DND-41 (cell line): ENCODE measurements at regions not wholly inside any gene's neighbourhood (a gene's known extent, or its start where the extent isn't known, plus 50 kb on each side); places are given as distances from the start of the nearest gene placed in this dataset.

Source experiments
- ATAC-seq: fragments of 200-7000 bp; cut with Tn5 transposase; 3 replicates; pipeline ENCODE4 v1.9.1; 2021; ENCODE audit warnings: low read depth; ENCODE audit not compliant: insufficient read depth
- DNase-seq: peaks from one replicate; pipeline ENCODE4 v3.0.0-alpha.2; 2020
- H2AFZ ChIP-seq: 2 replicates; pipeline ENCODE4 v1.6.0; 2012; ENCODE audit warnings: low read depth, low read length
- H3K27ac ChIP-seq: 2 replicates; pipeline ENCODE4 v1.5.1; 2012; ENCODE audit warnings: low read length, inconsistent platforms
- H3K27me3 ChIP-seq: fragments of 200-600 bp; sonication (generic); 2 replicates; pipeline ENCODE4 v1.6.0; 2012; ENCODE audit warnings: low read length, mild to moderate bottlenecking, inconsistent platforms; ENCODE audit not compliant: insufficient read depth, poor library complexity
- H3K36me3 ChIP-seq: 2 replicates; pipeline ENCODE4 v1.5.1; 2012; ENCODE audit warnings: low read length, inconsistent platforms; ENCODE audit not compliant: insufficient read depth
- H3K4me1 ChIP-seq: 2 replicates; pipeline ENCODE4 v1.5.1; 2012; ENCODE audit warnings: mild to moderate bottlenecking, low read length; ENCODE audit not compliant: insufficient read depth
- H3K4me2 ChIP-seq: 2 replicates; pipeline ENCODE4 v1.6.0; 2012; ENCODE audit warnings: mild to moderate bottlenecking, moderate library complexity, low read length, inconsistent platforms; ENCODE audit not compliant: insufficient read depth
- H3K4me3 ChIP-seq, 2 experiments: fragments of 200-600 bp in 1 of 2; shearing (Covaris generic) in 1 of 2; 2 replicates each; pipeline ENCODE4 v1.5.1; 2012 to 2016; ENCODE audit warnings: inconsistent platforms in 2 of 2, low read length in 2 of 2, mild to moderate bottlenecking in 2 of 2, low read depth in 1 of 2, moderate library complexity in 1 of 2
- H3K79me2 ChIP-seq: 2 replicates; pipeline ENCODE4 v1.6.0; 2012; ENCODE audit warnings: low read length, inconsistent platforms; ENCODE audit not compliant: insufficient read depth
- H3K9ac ChIP-seq: 2 replicates; pipeline ENCODE4 v1.6.0; 2012; ENCODE audit warnings: low read depth, mild to moderate bottlenecking, inconsistent platforms, low read length, moderate library complexity
- H3K9me3 ChIP-seq: 2 replicates; pipeline ENCODE4 v1.5.1; 2012; ENCODE audit warnings: low read length, moderate library complexity, mild to moderate bottlenecking, inconsistent platforms; ENCODE audit not compliant: insufficient read depth, severe bottlenecking
- H4K20me1 ChIP-seq: 2 replicates; pipeline ENCODE4 v1.6.0; 2012; ENCODE audit warnings: low read length; ENCODE audit not compliant: insufficient read depth
- EZH2 ChIP-seq: IDR thresholded peaks from 3 replicates; pipeline ENCODE4 v1.6.1; 2012; ENCODE audit warnings: borderline replicate concordance, low read depth, mild to moderate bottlenecking, moderate library complexity, low read length, inconsistent platforms; ENCODE audit not compliant: severe bottlenecking
- TF ChIP-seq, protein P1 (sequence below): IDR thresholded peaks from 2 replicates; pipeline ENCODE4 v1.5.1; 2012; ENCODE audit warnings: borderline replicate concordance, low read length, moderate library complexity, mild to moderate bottlenecking; ENCODE audit not compliant: poor library complexity, severe bottlenecking; ENCODE audit errors: extremely low read depth

DNA sequence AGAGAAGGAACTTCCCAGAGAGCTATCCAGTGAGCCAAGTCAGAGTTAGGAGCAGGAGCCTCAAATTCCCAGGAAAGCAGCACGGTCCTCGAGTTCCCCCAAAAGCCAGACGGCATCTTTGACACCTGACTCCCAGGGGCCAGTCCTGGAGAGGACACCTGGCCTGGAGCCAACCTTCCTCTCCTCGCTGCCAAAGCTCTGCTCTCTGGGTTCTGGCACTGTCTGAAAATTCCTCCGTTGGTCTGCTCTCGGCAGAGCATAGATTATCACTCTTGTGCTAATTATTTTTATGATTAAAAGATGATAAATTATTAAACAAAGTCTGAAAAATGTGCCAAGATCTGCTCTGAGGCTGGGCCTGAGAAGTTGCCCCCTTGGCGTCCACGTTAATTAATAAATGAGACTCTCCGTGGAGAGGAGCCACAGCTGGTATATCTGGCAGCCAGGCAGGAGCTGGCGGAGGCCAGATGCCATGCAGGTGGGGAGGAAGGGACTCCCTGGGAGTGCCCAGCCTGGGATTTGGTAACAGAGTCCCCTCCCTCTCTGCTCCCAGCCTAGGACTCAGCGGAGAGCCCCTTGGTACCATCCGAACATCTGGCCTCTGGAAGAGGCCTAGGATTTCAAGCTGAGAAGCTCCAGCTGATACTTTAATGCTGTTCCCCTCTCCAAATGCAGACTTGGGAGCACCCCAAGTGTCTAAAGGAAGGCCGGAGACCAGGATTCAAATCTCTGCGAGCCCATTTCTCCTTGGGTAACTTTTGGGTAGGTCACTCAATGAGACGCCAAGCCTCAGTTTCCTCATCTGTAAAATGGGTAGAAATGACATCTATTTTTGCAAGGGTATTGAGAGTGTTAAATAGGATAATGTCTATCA is 163.7 kb upstream of the POU3F1 start:
- Histone ChIP-seq H3K9me3 (no peaks in the 10 kb centered on the region), H3K27me3 (no peaks in the 10 kb centered on the region), H3K27ac (no peak overlapping the region), H2AFZ (no peak overlapping the region), H3K9ac (no peak overlapping the region), H4K20me1 (0 out of 2 replicates have a peak, but pooled peaks cover 7% of the 10 kb centered on the region), H3K4me2 (no peak overlapping the region), H3K79me2 (no peaks in the 10 kb centered on the region), H3K4me3 (no peak overlapping the region), H3K4me1 (no peaks in the 10 kb centered on the region), H3K36me3 (no peaks in the 10 kb centered on the region)
- no peak for TF ChIP-seq EZH2
- TF ChIP-seq, protein P1, sequence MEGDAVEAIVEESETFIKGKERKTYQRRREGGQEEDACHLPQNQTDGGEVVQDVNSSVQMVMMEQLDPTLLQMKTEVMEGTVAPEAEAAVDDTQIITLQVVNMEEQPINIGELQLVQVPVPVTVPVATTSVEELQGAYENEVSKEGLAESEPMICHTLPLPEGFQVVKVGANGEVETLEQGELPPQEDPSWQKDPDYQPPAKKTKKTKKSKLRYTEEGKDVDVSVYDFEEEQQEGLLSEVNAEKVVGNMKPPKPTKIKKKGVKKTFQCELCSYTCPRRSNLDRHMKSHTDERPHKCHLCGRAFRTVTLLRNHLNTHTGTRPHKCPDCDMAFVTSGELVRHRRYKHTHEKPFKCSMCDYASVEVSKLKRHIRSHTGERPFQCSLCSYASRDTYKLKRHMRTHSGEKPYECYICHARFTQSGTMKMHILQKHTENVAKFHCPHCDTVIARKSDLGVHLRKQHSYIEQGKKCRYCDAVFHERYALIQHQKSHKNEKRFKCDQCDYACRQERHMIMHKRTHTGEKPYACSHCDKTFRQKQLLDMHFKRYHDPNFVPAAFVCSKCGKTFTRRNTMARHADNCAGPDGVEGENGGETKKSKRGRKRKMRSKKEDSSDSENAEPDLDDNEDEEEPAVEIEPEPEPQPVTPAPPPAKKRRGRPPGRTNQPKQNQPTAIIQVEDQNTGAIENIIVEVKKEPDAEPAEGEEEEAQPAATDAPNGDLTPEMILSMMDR = no peak
- no peak for ATAC-seq
- DNase-seq = no peak

DNA sequence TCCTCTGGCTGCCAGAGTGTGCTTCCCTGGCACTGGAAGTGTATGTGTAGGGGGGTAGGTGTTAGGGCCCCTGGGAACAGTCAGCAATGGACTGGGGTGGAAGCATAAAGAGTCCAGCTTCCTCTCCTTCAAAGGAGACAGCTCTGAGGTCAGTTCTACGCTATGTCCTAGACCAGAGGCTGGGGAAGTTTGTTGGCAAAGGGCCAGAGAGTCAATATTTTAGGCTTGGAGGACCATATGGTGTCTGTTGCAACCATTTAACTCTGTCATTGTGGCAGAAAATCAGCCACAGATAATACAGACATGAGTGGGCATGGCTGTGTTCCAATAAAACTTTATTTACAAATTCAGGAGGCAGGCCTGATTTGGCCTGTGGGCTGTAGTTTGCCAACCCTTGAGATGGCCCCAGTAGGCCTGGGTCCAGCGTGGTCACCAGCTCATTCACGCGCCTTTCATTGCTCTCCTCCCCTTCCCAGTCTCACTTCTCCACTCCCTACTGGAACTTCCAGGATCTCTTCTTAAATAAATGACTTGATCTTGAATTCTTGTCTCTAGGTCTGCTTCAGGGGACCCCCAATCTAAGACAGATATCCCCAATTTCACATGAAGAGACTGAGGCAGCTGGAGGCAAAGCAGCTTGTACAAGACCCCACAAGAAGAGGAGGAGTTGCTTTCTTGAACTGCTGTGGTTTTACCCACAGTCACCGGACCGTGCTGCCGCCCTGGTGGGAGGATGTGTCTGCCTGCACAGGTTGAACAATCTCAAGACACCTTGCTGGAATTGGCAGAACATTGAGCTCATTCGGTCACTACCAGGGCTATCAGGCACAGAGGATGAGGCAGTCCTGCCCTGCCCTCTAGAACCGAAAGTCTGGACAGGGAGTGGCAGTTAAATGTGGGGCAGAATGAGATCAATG is 162.4 kb upstream of the POU3F1 start:
- Histone ChIP-seq H3K36me3 (no peaks in the 10 kb centered on the region), H3K4me1 (no peaks in the 10 kb centered on the region), H3K79me2 (no peaks in the 10 kb centered on the region), H3K4me2 (no peak overlapping the region), H3K4me3 (no peak overlapping the region), H4K20me1 (0 out of 2 replicates have a peak, but pooled peaks cover 7% of the 10 kb centered on the region), H3K27me3 (no peaks in the 10 kb centered on the region), H3K9me3 (no peaks in the 10 kb centered on the region), H3K27ac (no peak overlapping the region), H2AFZ (no peak overlapping the region), H3K9ac (no peak overlapping the region)
- ATAC-seq (no peak), DNase-seq (no peak)
- TF ChIP-seq, protein P1 = no peak
- no peak for TF ChIP-seq EZH2

DNA sequence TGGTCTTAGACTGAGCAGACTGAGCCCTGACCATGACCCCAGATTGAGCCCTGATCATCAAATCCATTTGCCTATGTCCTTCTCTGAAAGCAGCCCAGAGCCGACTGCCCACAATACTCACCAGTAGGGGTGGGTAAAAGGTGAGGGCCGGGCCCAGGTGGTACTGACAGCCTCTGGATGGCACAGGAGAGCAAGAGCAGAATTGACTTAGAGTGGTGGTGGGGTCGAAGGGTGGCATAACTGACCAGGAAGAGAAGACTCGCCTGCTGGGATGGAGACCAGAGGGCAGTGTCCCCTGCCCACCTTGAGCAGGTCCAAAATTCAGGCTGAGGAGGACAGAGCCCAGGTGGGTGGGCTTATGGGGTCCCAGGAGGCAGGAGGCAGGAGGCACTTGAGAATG is 161.3 kb upstream of the POU3F1 start:
- Histone ChIP-seq H3K27me3 (no peaks in the 10 kb centered on the region), H3K79me2 (no peaks in the 10 kb centered on the region), H4K20me1 (0 out of 2 replicates have a peak, but pooled peaks cover 7% of the 10 kb centered on the region), H3K9me3 (no peaks in the 10 kb centered on the region), H3K27ac (no peak overlapping the region), H3K36me3 (no peaks in the 10 kb centered on the region), H3K4me3 (no peak overlapping the region), H3K4me2 (no peak overlapping the region), H3K4me1 (no peaks in the 10 kb centered on the region), H3K9ac (no peak overlapping the region), H2AFZ (no peak overlapping the region)
- no peak for ATAC-seq
- no peak for DNase-seq
- no peak for TF ChIP-seq EZH2
- TF ChIP-seq, protein P1 = no peak
